Caco-2 (cell line): ENCODE measurements at regions not wholly inside any gene's neighbourhood (a gene's known extent, or its start where the extent isn't known, plus 50 kb on each side); places are given as distances from the start of the nearest gene placed in this dataset.

Experiments used
- BruUV-seq: library from RNA; stranded (reverse); fragments of 400-500 nt; replicated peaks from 2 replicates; lab custom pipeline; 2021; lab: Mats Ljungman, UMichigan
- CTCF ChIA-PET: fragments of 300-600 bp; sonication (Branson Sonifier 250); formaldehyde crosslinking; loops from one replicate; lab custom pipeline; 2022; ENCODE audit warnings: antibody characterized with exemption; lab: Charles Lee
- POLR2A ChIA-PET: fragments of 300-600 bp; sonication (Branson Sonifier 250); formaldehyde crosslinking; loops from one replicate; lab custom pipeline; 2022; ENCODE audit warnings: antibody characterized with exemption; lab: Charles Lee
- DNase-seq, 2 experiments: peaks; one replicate each; pipeline versions ENCODE4 v3.0.0 to v3.0.0-alpha.2; 2020 to 2022
- H3K27me3 ChIP-seq: replicated peaks from 2 replicates; pipeline ENCODE4 v1.6.0; 2011; ENCODE audit warnings: low read length; ENCODE audit not compliant: control insufficient read depth, insufficient read depth
- H3K36me3 ChIP-seq: 2 replicates; pipeline ENCODE4 v1.5.1; 2011; ENCODE audit warnings: low read length; ENCODE audit not compliant: control insufficient read depth, insufficient read depth
- H3K4me1 ChIP-seq: fragments of 250-450 bp; sonication (Bioruptor Pico); 2 replicates; pipeline ENCODE4 v1.5.1; 2020; ENCODE audit warnings: mild to moderate bottlenecking
- H3K4me3 ChIP-seq: 2 replicates; pipeline ENCODE4 v1.5.1; 2011; ENCODE audit warnings: low read depth, mild to moderate bottlenecking, control low read depth, low read length
- H3K9me3 ChIP-seq: fragments of 250-450 bp; sonication (Bioruptor Pico); 2 replicates; pipeline ENCODE4 v1.5.1; 2020; ENCODE audit warnings: mild to moderate bottlenecking, moderate library complexity
- H3K27ac Mint-ChIP-seq: one replicate; pipeline ENCODE4 v1.8.0; 2022; ENCODE audit warnings: mixed read lengths; ENCODE audit not compliant: unreplicated experiment
- H3K27me3 Mint-ChIP-seq: one replicate; pipeline ENCODE4 v1.8.0; 2022; ENCODE audit warnings: mixed read lengths; ENCODE audit not compliant: insufficient read depth, unreplicated experiment
- H3K36me3 Mint-ChIP-seq: one replicate; pipeline ENCODE4 v1.8.0; 2022; ENCODE audit warnings: mild to moderate bottlenecking, mixed read lengths; ENCODE audit not compliant: insufficient read depth, unreplicated experiment
- H3K4me1 Mint-ChIP-seq: one replicate; pipeline ENCODE4 v1.8.0; 2022; ENCODE audit warnings: low read depth, mixed read lengths; ENCODE audit not compliant: unreplicated experiment
- H3K4me3 Mint-ChIP-seq: one replicate; pipeline ENCODE4 v1.8.0; 2022; ENCODE audit warnings: mild to moderate bottlenecking, moderate library complexity, mixed read lengths; ENCODE audit not compliant: unreplicated experiment
- H3K9me3 Mint-ChIP-seq: one replicate; pipeline ENCODE4 v1.8.0; 2022; ENCODE audit warnings: mixed read lengths; ENCODE audit not compliant: unreplicated experiment
- CTCF ChIP-seq, 2 experiments: fragments of 200-600 bp in 1 of 2; IDR thresholded peaks; 1 replicate in 1 of 2; 2 replicates in 1 of 2; pipeline versions ENCODE4 v1.5.1 to v1.8.0; 2011 to 2022; ENCODE audit warnings: antibody characterized with exemption in 1 of 2, control low read depth in 1 of 2, inconsistent platforms in 1 of 2, low read depth in 1 of 2, low read length in 1 of 2, mild to moderate bottlenecking in 1 of 2, moderate library complexity in 1 of 2; ENCODE audit not compliant: insufficient read depth in 1 of 2, severe bottlenecking in 1 of 2, unreplicated experiment in 1 of 2
- intact Hi-C: fragments of 100-400 bp; cut with micrococcal nuclease; formaldehyde crosslinking; loops from one replicate; pipeline ENCODE4 v1.10.0; 2022; ENCODE audit not compliant: unreplicated experiment

- no TSS peak for BruUV-seq
- no peak for DNase-seq
- Histone ChIP-seq H3K27me3 (no peaks in the 10 kb centered on the region), H3K9me3 (no peaks in the 10 kb centered on the region), H3K4me3 (no peak overlapping the region), H3K36me3 (no peaks in the 10 kb centered on the region), H3K4me1 (no peaks in the 10 kb centered on the region)
- ChIA-PET POLR2A (no interaction called here), CTCF (no interaction called here)
- Mint-ChIP-seq H3K36me3 (no peaks in the 10 kb centered on the region), H3K4me1 (no peaks in the 10 kb centered on the region), H3K27me3 (no peaks in the 10 kb centered on the region), H3K4me3 (no peak overlapping the region), H3K9me3 (no peaks in the 10 kb centered on the region), H3K27ac (no peak overlapping the region)
- intact Hi-C loops: no loop called here
- TF ChIP-seq CTCF (IDR thresholded peaks at IDR 0.05; ENCODE audit: insufficient read depth in 1 of 2, low read depth in 1 of 2, low read length in 1 of 2, severe bottlenecking in 1 of 2, unreplicated experiment in 1 of 2): no peak
These were observed 118.3 kb upstream of the STARD13 start for GRCh38 chr13:33403807-33404362.

- Mint-ChIP-seq H3K27me3 (no peaks in the 10 kb centered on the region), H3K4me3 (no peak overlapping the region), H3K9me3 (no peaks in the 10 kb centered on the region), H3K4me1 (no peaks in the 10 kb centered on the region), H3K36me3 (no peaks in the 10 kb centered on the region), H3K27ac (no peak overlapping the region)
- Histone ChIP-seq H3K4me1 (no peaks in the 10 kb centered on the region), H3K4me3 (no peak overlapping the region), H3K9me3 (no peaks in the 10 kb centered on the region), H3K27me3 (no peaks in the 10 kb centered on the region), H3K36me3 (no peaks in the 10 kb centered on the region)
- ChIA-PET CTCF (no interaction called here), POLR2A (no interaction called here)
- intact Hi-C loops: no loop called here
- no TSS peak for BruUV-seq
- DNase-seq: no peak
- no peak for TF ChIP-seq CTCF (IDR thresholded peaks at IDR 0.05; ENCODE audit: insufficient read depth in 1 of 2, low read depth in 1 of 2, low read length in 1 of 2, severe bottlenecking in 1 of 2, unreplicated experiment in 1 of 2)
These were observed 119.8 kb upstream of the STARD13 start for GRCh38 chr13:33405371-33405770.

GRCh38 chr13:33409673-33410510 lies 124.3 kb upstream of the STARD13 start:
- H3K9me3 Mint-ChIP-seq: no peaks in the 10 kb centered on the region
- H3K4me1 Mint-ChIP-seq: no peaks in the 10 kb centered on the region
- Histone ChIP-seq H3K36me3 (no peaks in the 10 kb centered on the region), H3K9me3 (no peaks in the 10 kb centered on the region; the same call in 1 of the 2 replicates), H3K4me3 (no peak overlapping the region), H3K4me1 (no peaks in the 10 kb centered on the region), H3K27me3 (no peaks in the 10 kb centered on the region)
- H3K36me3 Mint-ChIP-seq: no peaks in the 10 kb centered on the region
- ChIA-PET CTCF (no interaction called here), POLR2A (no interaction called here)
- BruUV-seq: no TSS peak
- TF ChIP-seq CTCF (IDR thresholded peaks at IDR 0.05; ENCODE audit: insufficient read depth in 1 of 2, low read depth in 1 of 2, low read length in 1 of 2, severe bottlenecking in 1 of 2, unreplicated experiment in 1 of 2): no peak
- intact Hi-C loops: no loop called here
- H3K27me3 Mint-ChIP-seq: peaks cover 13% of the 10 kb centered on the region
- no peak overlapping the region for H3K27ac Mint-ChIP-seq
- no peak overlapping the region for H3K4me3 Mint-ChIP-seq
- no peak for DNase-seq
